CD4-positive, alpha-beta T cell treated with Interleukin-10 for 1 hour (primary cell): ENCODE measurements at regions not wholly inside any gene's neighbourhood (a gene's known extent, or its start where the extent isn't known, plus 50 kb on each side); places are given as distances from the start of the nearest gene placed in this dataset.
"Not testable (repeated sequence)": the region's sequence is repeated elsewhere in the genome, so short reads cannot be mapped to it uniquely, and the experiment has no call there.

Experiments used
- DNase-seq: peaks from one replicate; pipeline ENCODE4 v3.0.0-alpha.2; 2020

- no peak for DNase-seq
Observed at GRCh38 chr4:122973465-122973864, 51.1 kb upstream of the NUDT6 start.

GRCh38 chr4:122976111-122976510, 53.7 kb upstream of the NUDT6 start:
- no peak for DNase-seq

GRCh38 chr4:122977103-122977502, 54.7 kb upstream of the NUDT6 start:
- DNase-seq, result no peak

GRCh38 chr4:122978109-122978508, 55.7 kb upstream of the NUDT6 start:
- no peak for DNase-seq

- no peak for DNase-seq
Observed at GRCh38 chr4:122978789-122979188, 56.4 kb upstream of the NUDT6 start.

GRCh38 chr4:122980860-122981259, 58.5 kb upstream of the NUDT6 start:
- no peak for DNase-seq

GRCh38 chr4:122988696-122989095, 66.3 kb upstream of the NUDT6 start:
- DNase-seq, result no peak

GRCh38 chr4:122990891-122991290, 68.5 kb upstream of the NUDT6 start:
- DNase-seq, result no peak

GRCh38 chr4:122992057-122992456, 69.7 kb upstream of the NUDT6 start:
- no peak for DNase-seq

- no peak for DNase-seq
Observed at GRCh38 chr4:122992641-122993040, 70.2 kb upstream of the NUDT6 start.

GRCh38 chr4:122996350-122996749, 74.0 kb upstream of the NUDT6 start:
- no peak for DNase-seq

- no peak for DNase-seq
Observed at GRCh38 chr4:122997463-122998101, 75.2 kb upstream of the NUDT6 start.

- not testable (repeated sequence) for DNase-seq
Observed at GRCh38 chr4:123004079-123004478, 81.7 kb upstream of the NUDT6 start.

GRCh38 chr4:123005126-123005525, 82.7 kb upstream of the NUDT6 start:
- not testable (repeated sequence) for DNase-seq

GRCh38 chr4:123007679-123008078, 85.3 kb upstream of the NUDT6 start:
- no peak for DNase-seq

- DNase-seq, result not testable (repeated sequence)
Observed at GRCh38 chr4:123012416-123012815, 90.0 kb upstream of the NUDT6 start.

GRCh38 chr4:123014038-123014437, 91.6 kb upstream of the NUDT6 start:
- DNase-seq, result no peak

GRCh38 chr4:123017078-123017477, 94.7 kb upstream of the NUDT6 start:
- no peak for DNase-seq

- no peak for DNase-seq
Observed at GRCh38 chr4:123017636-123018395, 95.4 kb upstream of the NUDT6 start.

- DNase-seq, result no peak
Observed at GRCh38 chr4:123018396-123018775, 96.0 kb upstream of the NUDT6 start.

GRCh38 chr4:123020285-123020684, 97.9 kb upstream of the NUDT6 start:
- no peak for DNase-seq

- DNase-seq, result no peak
Observed at GRCh38 chr4:123023647-123024046, 101.2 kb upstream of the NUDT6 start.

- DNase-seq, result no peak
Observed at GRCh38 chr4:123024710-123025109, 102.3 kb upstream of the NUDT6 start.

GRCh38 chr4:123025398-123025797, 103.0 kb upstream of the NUDT6 start:
- no peak for DNase-seq

GRCh38 chr4:123026015-123026414, 103.6 kb upstream of the NUDT6 start:
- not testable (repeated sequence) for DNase-seq
